ENCODE measurements at regions not wholly inside any gene's neighbourhood (a gene's known extent, or its start where the extent isn't known, plus 50 kb on each side); places are given as distances from the start of the nearest gene placed in this dataset.
"Not testable (repeated sequence)": the region's sequence is repeated elsewhere in the genome, so short reads cannot be mapped to it uniquely, and the experiment has no call there.

DNA sequence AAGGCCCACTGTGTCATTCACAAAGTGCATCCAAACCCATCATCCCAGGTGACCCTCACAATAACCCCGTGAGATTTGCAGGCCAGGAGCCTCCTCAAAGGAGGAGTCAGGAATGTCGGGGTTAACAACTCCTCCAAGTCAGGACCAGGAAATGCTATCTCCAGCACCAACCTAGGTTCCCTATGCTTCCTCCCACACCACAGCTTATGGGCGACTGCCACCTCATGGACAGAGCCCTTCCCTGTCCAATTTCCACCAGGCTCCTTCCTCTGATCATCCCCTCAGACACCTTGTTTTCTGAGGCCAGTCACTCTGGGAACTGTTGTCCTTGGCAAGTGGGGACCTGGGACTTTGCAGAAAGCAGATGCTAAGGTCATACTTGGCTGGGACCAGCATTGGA is 77.8 kb downstream of the LIMS3 start:
- not testable (repeated sequence) for TF ChIP-seq CTCF, POLR2A, POLR2AphosphoS5 (IDR thresholded peaks at IDR 0.05)
